Caco-2 (cell line): ENCODE measurements at regions not wholly inside any gene's neighbourhood (a gene's known extent, or its start where the extent isn't known, plus 50 kb on each side); places are given as distances from the start of the nearest gene placed in this dataset.
A peak's percentile ranks its signal among the peaks of the same experiment; 100 is the strongest.

Experiments
- BruUV-seq: library from RNA; stranded (reverse); fragments of 400-500 nt; replicated peaks from 2 replicates; lab custom pipeline; 2021; lab: Mats Ljungman, UMichigan
- CTCF ChIA-PET: fragments of 300-600 bp; sonication (Branson Sonifier 250); formaldehyde crosslinking; loops from one replicate; lab custom pipeline; 2022; ENCODE audit warnings: antibody characterized with exemption; lab: Charles Lee
- POLR2A ChIA-PET: fragments of 300-600 bp; sonication (Branson Sonifier 250); formaldehyde crosslinking; loops from one replicate; lab custom pipeline; 2022; ENCODE audit warnings: antibody characterized with exemption; lab: Charles Lee
- DNase-seq, 2 experiments: peaks; one replicate each; pipeline versions ENCODE4 v3.0.0 to v3.0.0-alpha.2; 2020 to 2022
- H3K27me3 ChIP-seq: replicated peaks from 2 replicates; pipeline ENCODE4 v1.6.0; 2011; ENCODE audit warnings: low read length; ENCODE audit not compliant: control insufficient read depth, insufficient read depth
- H3K36me3 ChIP-seq: 2 replicates; pipeline ENCODE4 v1.5.1; 2011; ENCODE audit warnings: low read length; ENCODE audit not compliant: control insufficient read depth, insufficient read depth
- H3K4me1 ChIP-seq: fragments of 250-450 bp; sonication (Bioruptor Pico); 2 replicates; pipeline ENCODE4 v1.5.1; 2020; ENCODE audit warnings: mild to moderate bottlenecking
- H3K4me3 ChIP-seq: 2 replicates; pipeline ENCODE4 v1.5.1; 2011; ENCODE audit warnings: low read depth, mild to moderate bottlenecking, control low read depth, low read length
- H3K9me3 ChIP-seq: fragments of 250-450 bp; sonication (Bioruptor Pico); 2 replicates; pipeline ENCODE4 v1.5.1; 2020; ENCODE audit warnings: mild to moderate bottlenecking, moderate library complexity
- H3K27ac Mint-ChIP-seq: one replicate; pipeline ENCODE4 v1.8.0; 2022; ENCODE audit warnings: mixed read lengths; ENCODE audit not compliant: unreplicated experiment
- H3K27me3 Mint-ChIP-seq: one replicate; pipeline ENCODE4 v1.8.0; 2022; ENCODE audit warnings: mixed read lengths; ENCODE audit not compliant: insufficient read depth, unreplicated experiment
- H3K36me3 Mint-ChIP-seq: one replicate; pipeline ENCODE4 v1.8.0; 2022; ENCODE audit warnings: mild to moderate bottlenecking, mixed read lengths; ENCODE audit not compliant: insufficient read depth, unreplicated experiment
- H3K4me1 Mint-ChIP-seq: one replicate; pipeline ENCODE4 v1.8.0; 2022; ENCODE audit warnings: low read depth, mixed read lengths; ENCODE audit not compliant: unreplicated experiment
- H3K4me3 Mint-ChIP-seq: one replicate; pipeline ENCODE4 v1.8.0; 2022; ENCODE audit warnings: mild to moderate bottlenecking, moderate library complexity, mixed read lengths; ENCODE audit not compliant: unreplicated experiment
- H3K9me3 Mint-ChIP-seq: one replicate; pipeline ENCODE4 v1.8.0; 2022; ENCODE audit warnings: mixed read lengths; ENCODE audit not compliant: unreplicated experiment
- intact Hi-C: fragments of 100-400 bp; cut with micrococcal nuclease; formaldehyde crosslinking; loops from one replicate; pipeline ENCODE4 v1.10.0; 2022; ENCODE audit not compliant: unreplicated experiment
- TF ChIP-seq, protein P1 (sequence below), 2 experiments: fragments of 200-600 bp in 1 of 2; IDR thresholded peaks; 1 replicate in 1 of 2; 2 replicates in 1 of 2; pipeline versions ENCODE4 v1.5.1 to v1.8.0; 2011 to 2022; ENCODE audit warnings: antibody characterized with exemption in 1 of 2, control low read depth in 1 of 2, inconsistent platforms in 1 of 2, low read depth in 1 of 2, low read length in 1 of 2, mild to moderate bottlenecking in 1 of 2, moderate library complexity in 1 of 2; ENCODE audit not compliant: insufficient read depth in 1 of 2, severe bottlenecking in 1 of 2, unreplicated experiment in 1 of 2

DNA sequence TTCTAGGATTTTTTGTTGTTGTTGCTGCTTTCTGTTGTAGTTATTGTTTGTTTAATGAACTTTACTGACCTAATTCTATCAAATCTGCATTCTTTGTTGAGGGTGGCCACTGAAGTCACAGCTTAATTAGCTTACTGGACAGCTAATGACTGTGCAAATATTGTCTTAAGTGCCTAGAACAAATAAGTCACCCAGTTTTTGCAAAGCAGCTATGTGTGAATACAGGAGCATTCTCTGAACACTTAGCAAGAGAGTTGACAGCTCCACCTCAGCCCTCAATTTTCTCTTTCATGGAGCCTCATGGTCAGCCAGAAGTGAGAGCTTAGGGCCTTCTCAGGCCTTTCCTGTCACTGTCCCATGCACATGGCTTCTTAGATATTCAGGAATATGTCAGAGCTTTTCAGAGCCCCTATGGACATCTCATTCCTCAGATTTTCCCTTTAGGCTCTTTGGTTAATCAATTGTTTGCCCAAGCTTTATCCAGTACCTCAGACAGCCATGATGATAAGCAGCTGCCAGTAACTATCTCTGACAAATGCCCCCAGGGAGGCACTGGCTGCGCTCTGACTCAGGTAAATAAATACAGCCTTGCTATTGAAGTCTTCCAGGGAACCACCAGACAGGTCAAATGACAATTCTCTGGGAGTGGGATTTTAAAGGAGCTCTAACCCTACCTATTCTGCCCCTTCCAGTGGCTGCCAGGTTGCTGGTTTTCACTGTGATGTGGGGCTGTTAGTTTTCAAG lies 241.4 kb upstream of the IL12B start:
- peaks cover 16% of the 10 kb centered on the region for H3K4me1 Mint-ChIP-seq
- Histone ChIP-seq H3K27me3 (no peaks in the 10 kb centered on the region), H3K4me3 (no peak overlapping the region), H3K36me3 (no peaks in the 10 kb centered on the region), H3K9me3 (no peaks in the 10 kb centered on the region), H3K4me1 (peaks cover 16% of the 10 kb centered on the region)
- peak; percentile 81 to 85 for DNase-seq
- TF ChIP-seq, protein P1, sequence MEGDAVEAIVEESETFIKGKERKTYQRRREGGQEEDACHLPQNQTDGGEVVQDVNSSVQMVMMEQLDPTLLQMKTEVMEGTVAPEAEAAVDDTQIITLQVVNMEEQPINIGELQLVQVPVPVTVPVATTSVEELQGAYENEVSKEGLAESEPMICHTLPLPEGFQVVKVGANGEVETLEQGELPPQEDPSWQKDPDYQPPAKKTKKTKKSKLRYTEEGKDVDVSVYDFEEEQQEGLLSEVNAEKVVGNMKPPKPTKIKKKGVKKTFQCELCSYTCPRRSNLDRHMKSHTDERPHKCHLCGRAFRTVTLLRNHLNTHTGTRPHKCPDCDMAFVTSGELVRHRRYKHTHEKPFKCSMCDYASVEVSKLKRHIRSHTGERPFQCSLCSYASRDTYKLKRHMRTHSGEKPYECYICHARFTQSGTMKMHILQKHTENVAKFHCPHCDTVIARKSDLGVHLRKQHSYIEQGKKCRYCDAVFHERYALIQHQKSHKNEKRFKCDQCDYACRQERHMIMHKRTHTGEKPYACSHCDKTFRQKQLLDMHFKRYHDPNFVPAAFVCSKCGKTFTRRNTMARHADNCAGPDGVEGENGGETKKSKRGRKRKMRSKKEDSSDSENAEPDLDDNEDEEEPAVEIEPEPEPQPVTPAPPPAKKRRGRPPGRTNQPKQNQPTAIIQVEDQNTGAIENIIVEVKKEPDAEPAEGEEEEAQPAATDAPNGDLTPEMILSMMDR (IDR thresholded peaks at IDR 0.05; ENCODE audit: insufficient read depth in 1 of 2, low read depth in 1 of 2, low read length in 1 of 2, severe bottlenecking in 1 of 2, unreplicated experiment in 1 of 2): no peak
- H3K36me3 Mint-ChIP-seq: no peaks in the 10 kb centered on the region
- ChIA-PET CTCF (interaction anchor here (1.1 to 1.8 kb wide), 2 partner anchors 415 to 416 kb away, joined by 4 read pairs; no protein-coding TSS in a partner anchor), POLR2A (no interaction called here)
- BruUV-seq: no TSS peak
- H3K27ac Mint-ChIP-seq: no peak overlapping the region
- intact Hi-C loops: loop anchor here (5.0 kb wide), 1 partner anchor 109 kb away; no protein-coding TSS in a partner anchor
- H3K4me3 Mint-ChIP-seq: peak overlapping the region; percentile 11
- H3K9me3 Mint-ChIP-seq: peaks cover 9% of the 10 kb centered on the region
- H3K27me3 Mint-ChIP-seq: no peaks in the 10 kb centered on the region

DNA sequence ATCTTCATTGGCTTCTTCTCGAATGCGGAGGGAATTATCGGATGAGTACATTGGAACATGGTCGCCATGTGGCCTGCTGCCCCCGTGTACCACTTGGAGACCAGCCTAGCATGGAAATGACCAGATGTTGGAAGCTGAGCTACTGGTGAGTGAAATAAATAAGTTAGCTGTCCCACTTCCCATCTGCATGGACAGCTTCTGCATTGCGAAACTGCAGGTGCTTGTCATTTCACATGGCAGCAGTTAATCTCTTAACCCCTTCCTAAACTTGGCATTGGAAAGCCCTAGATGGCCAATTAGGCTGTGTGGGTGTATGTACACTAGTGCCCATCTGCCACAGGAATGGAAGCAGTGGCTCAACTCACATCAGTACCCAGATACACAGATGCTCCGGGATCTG lies 246.6 kb upstream of the IL12B start:
- CTCF ChIA-PET: no interaction called here
- POLR2A ChIA-PET: no interaction called here
- Mint-ChIP-seq H3K9me3 (peaks cover 9% of the 10 kb centered on the region), H3K27ac (no peak overlapping the region), H3K27me3 (no peaks in the 10 kb centered on the region), H3K4me3 (no peak overlapping the region), H3K4me1 (peaks cover 6% of the 10 kb centered on the region), H3K36me3 (no peaks in the 10 kb centered on the region)
- no peaks in the 10 kb centered on the region for H3K27me3 ChIP-seq
- intact Hi-C loops: no loop called here
- H3K4me3 ChIP-seq: no peak overlapping the region
- no TSS peak for BruUV-seq
- peaks cover 6% of the 10 kb centered on the region for H3K4me1 ChIP-seq
- DNase-seq: no peak
- TF ChIP-seq, protein P1 (IDR thresholded peaks at IDR 0.05; ENCODE audit: insufficient read depth in 1 of 2, low read depth in 1 of 2, low read length in 1 of 2, severe bottlenecking in 1 of 2, unreplicated experiment in 1 of 2): no peak
- H3K9me3 ChIP-seq: no peaks in the 10 kb centered on the region
- H3K36me3 ChIP-seq: no peaks in the 10 kb centered on the region

DNA sequence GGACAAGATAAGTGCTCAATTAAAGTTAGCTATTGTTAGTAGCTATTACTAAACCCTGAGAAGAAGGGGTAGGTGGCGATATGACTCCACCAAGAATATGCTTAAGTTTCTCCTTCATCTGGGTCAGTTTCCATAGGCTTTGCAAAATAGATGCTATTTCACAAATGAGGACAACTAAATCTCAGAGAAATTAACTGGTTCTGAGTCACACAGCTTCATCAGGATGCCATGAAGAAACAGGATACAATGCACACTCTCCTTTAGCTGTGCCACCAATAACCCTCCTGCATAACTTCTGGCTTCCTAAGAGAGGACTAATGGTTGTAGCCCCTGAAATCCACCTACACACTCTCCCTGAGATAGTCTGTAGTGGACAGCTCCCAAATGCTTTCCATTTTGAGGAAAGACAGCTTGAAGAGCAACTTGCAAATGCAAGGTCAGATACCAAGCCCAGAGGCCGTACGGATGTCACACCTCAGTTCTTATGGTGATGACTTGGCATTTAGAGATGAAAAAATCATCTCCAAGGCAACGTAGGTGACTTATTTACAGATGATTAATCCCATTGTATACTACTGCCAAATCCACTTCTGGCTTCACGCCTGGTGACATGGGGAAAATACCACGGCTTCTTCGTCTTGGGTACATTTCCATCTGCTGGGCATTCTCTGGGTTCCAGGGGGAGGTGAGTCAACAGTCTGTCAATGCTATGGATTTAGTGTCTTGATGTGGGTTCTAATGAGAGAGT lies 251.4 kb upstream of the IL12B start:
- no TSS peak for BruUV-seq
- DNase-seq: no peak
- Mint-ChIP-seq H3K27ac (no peak overlapping the region), H3K9me3 (no peaks in the 10 kb centered on the region), H3K27me3 (peaks cover 11% of the 10 kb centered on the region), H3K36me3 (no peaks in the 10 kb centered on the region), H3K4me1 (no peaks in the 10 kb centered on the region), H3K4me3 (no peak overlapping the region)
- intact Hi-C loops: no loop called here
- TF ChIP-seq, protein P1 (IDR thresholded peaks at IDR 0.05; ENCODE audit: insufficient read depth in 1 of 2, low read depth in 1 of 2, low read length in 1 of 2, severe bottlenecking in 1 of 2, unreplicated experiment in 1 of 2): no peak
- ChIA-PET POLR2A (no interaction called here), CTCF (interaction anchor here (1.0 kb wide), 1 partner anchor 406 kb away, joined by 4 read pairs; no protein-coding TSS in a partner anchor)
- H3K36me3 ChIP-seq: no peaks in the 10 kb centered on the region
- no peaks in the 10 kb centered on the region for H3K9me3 ChIP-seq
- no peaks in the 10 kb centered on the region for H3K4me1 ChIP-seq
- H3K4me3 ChIP-seq: no peak overlapping the region
- no peaks in the 10 kb centered on the region for H3K27me3 ChIP-seq
